Adrenal gland (tissue), 9 donors: ENCODE measurements at regions not wholly inside any gene's neighbourhood (a gene's known extent, or its start where the extent isn't known, plus 50 kb on each side); places are given as distances from the start of the nearest gene placed in this dataset.

Experiments
- DNase-seq, 7 donors: peaks; one replicate each; pipeline ENCODE4 v3.0.0-alpha.2; 2019 to 2020
- H3K27ac ChIP-seq, 5 donors: fragments of 200-600 bp; sonication (generic) in 4 of 5; 1 replicate in 3 of 5; 2 replicates in 2 of 5; pipeline versions ENCODE4 v1.5.1 to v1.8.0; 2016 to 2020; ENCODE audit warnings: mild to moderate bottlenecking in 1 of 5
- H3K27me3 ChIP-seq: fragments of 200-600 bp; 2 replicates; pipeline ENCODE4 v1.8.0; 2021
- H3K36me3 ChIP-seq, 2 donors: fragments of 200-600 bp; replicated peaks in 1 of 2; 1 replicate in 1 of 2; 2 replicates in 1 of 2; pipeline versions ENCODE4 v1.5.1 to v1.8.0; 2018 to 2022
- H3K4me1 ChIP-seq, 2 donors: fragments of 200-600 bp; replicated peaks in 1 of 2; 1 replicate in 1 of 2; 2 replicates in 1 of 2; pipeline versions ENCODE4 v1.5.1 to v1.8.0; 2018 to 2021
- H3K4me3 ChIP-seq, 4 donors: fragments of 200-600 bp; sonication (generic) in 3 of 4; one replicate each; pipeline ENCODE4 v1.5.1; 2016 to 2018
- H3K9me3 ChIP-seq, 3 donors: fragments of 200-600 bp; sonication (generic) in 1 of 3; replicated peaks in 1 of 3; 1 replicate in 2 of 3; 2 replicates in 1 of 3; pipeline versions ENCODE4 v1.5.1 to v1.8.0; 2016 to 2021
- POLR2A ChIP-seq, 2 donors: fragments of 450-650 bp; IDR thresholded peaks; one replicate each; pipeline ENCODE4 v1.6.1; 2017; ENCODE audit warnings: antibody characterized with exemption in 2 of 2, mild to moderate bottlenecking in 2 of 2, moderate library complexity in 1 of 2
- WGBS, 4 donors: extraction: QIAGEN DNeasy Blood & Tissue Kit in 2 of 4; methylation state at CpG; one replicate each; pipeline versions ENCODE4 v1.1.5 to v1.1.7; 2013 to 2017; 5-methylcytosine and 5-hydroxymethylcytosine counted together
- intact Hi-C, 2 donors: fragments of 100-400 bp; cut with DNase I; formaldehyde crosslinking; loops; one replicate each; pipeline versions ENCODE4 v1.14.1 to v1.15.0; 2022 to 2023
- TF ChIP-seq, protein P1 (sequence below), 6 experiments: fragments of 450-650 bp in 4 of 6; fragments of 200-600 bp in 2 of 6; sonication (generic) in 1 of 6; IDR thresholded peaks; 1 replicate in 5 of 6; 2 replicates in 1 of 6; pipeline versions ENCODE4 v1.5.1 to v1.8.0; 2016 to 2021; ENCODE audit warnings: antibody characterized with exemption in 6 of 6, mild to moderate bottlenecking in 2 of 6, moderate library complexity in 1 of 6
- donor health status: healthy with polysubstance abuse.
- donor health status: Bipolar disorder and iron deficiency.
- donor health status: DM: yes; HTN: yes; CAD: no.
- donor health status: DM: no; HTN: no; CAD: no.
- donor health status: DM: no; HTN: no; CAD: no.

GRCh38 chr14:101404426-101405170 lies 156.7 kb upstream of the DIO3 start:
- H3K27ac ChIP-seq, result peak overlapping the region in 1 of 5 donors; percentile 5
- H3K27me3 ChIP-seq, result peaks cover 12% of the 10 kb centered on the region
- no peaks in the 10 kb centered on the region for H3K9me3 ChIP-seq
- H3K36me3 ChIP-seq, result no peaks in the 10 kb centered on the region
- DNase-seq, result no peak
- 70 to 81% (median 74%) methylated on average over 9 to 11 of the region's 11 CpGs for WGBS, 4 donors
- no peaks in the 10 kb centered on the region for H3K4me1 ChIP-seq
- TF ChIP-seq POLR2A (IDR thresholded peaks at IDR 0.05), result no peak
- TF ChIP-seq, protein P1, sequence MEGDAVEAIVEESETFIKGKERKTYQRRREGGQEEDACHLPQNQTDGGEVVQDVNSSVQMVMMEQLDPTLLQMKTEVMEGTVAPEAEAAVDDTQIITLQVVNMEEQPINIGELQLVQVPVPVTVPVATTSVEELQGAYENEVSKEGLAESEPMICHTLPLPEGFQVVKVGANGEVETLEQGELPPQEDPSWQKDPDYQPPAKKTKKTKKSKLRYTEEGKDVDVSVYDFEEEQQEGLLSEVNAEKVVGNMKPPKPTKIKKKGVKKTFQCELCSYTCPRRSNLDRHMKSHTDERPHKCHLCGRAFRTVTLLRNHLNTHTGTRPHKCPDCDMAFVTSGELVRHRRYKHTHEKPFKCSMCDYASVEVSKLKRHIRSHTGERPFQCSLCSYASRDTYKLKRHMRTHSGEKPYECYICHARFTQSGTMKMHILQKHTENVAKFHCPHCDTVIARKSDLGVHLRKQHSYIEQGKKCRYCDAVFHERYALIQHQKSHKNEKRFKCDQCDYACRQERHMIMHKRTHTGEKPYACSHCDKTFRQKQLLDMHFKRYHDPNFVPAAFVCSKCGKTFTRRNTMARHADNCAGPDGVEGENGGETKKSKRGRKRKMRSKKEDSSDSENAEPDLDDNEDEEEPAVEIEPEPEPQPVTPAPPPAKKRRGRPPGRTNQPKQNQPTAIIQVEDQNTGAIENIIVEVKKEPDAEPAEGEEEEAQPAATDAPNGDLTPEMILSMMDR (IDR thresholded peaks at IDR 0.05), result no peak
- H3K4me3 ChIP-seq, result no peak overlapping the region
- intact Hi-C loops, result no loop called here

DNA sequence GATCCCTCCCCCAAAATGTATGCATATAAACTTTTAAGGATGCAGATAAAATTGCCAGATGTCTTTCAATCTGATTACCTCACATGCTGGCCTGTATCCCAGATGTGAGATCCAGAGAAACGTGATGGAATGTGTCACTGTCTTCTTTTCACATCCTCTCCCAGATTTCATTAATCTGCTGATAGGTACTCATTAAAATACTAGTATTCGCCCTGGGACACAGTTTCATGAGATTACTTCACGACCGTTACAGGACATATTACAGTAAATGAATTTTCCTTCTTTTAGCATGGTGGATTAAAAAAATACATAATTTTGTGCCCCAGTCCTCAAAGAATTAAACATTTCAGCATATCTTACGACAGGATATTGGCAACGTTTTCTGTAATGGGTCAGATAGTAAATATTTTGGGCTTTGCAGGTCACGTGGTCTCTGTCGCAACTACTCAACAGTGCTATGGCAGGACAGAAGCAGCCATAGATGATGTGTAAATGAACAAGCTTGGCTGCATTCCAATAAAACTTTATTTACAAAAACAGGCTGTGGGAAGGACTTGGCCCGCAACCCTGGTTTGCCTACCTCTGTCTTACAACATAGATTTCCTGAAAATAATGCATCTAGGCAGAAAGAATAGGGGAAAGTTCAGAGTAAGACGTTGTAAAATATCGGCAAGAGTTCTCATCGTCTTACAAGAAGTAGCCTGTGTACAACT lies 156.0 kb upstream of the DIO3 start:
- Histone ChIP-seq H3K9me3 (no peaks in the 10 kb centered on the region), H3K36me3 (no peaks in the 10 kb centered on the region), H3K4me3 (no peak overlapping the region), H3K27ac (no peak overlapping the region), H3K4me1 (no peaks in the 10 kb centered on the region), H3K27me3 (peaks cover 12% of the 10 kb centered on the region)
- intact Hi-C loops, result no loop called here
- peak in 1 of 7 donors; percentile 31 for DNase-seq
- TF ChIP-seq, protein P1 (IDR thresholded peaks at IDR 0.05), result no peak
- no peak for TF ChIP-seq POLR2A (IDR thresholded peaks at IDR 0.05)
- 63 to 68% (median 67%) methylated on average over 12 of the region's 12 CpGs for WGBS, 4 donors

DNA sequence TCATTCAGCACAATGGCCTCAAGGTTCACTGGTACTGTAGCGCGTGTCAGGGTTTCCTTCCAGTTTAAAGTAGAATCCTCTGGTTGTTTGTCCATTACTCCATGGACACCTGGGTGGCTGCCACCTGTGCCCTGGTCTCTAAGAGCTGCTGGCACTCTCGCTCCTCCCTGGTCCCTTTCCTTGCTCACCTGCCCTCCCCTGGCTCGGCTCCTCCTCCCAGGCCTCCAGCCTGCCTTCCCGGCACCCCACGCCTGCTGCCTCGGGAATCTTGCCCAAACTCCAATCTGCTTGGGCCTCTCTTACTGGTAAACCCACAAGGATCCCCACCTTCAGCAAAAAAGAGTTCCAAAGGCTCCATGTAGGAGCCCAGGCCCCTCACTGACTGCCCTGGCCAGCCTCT lies 154.4 kb upstream of the DIO3 start:
- Histone ChIP-seq H3K27me3 (peaks cover 12% of the 10 kb centered on the region), H3K9me3 (no peaks in the 10 kb centered on the region), H3K27ac (no peak overlapping the region), H3K36me3 (no peaks in the 10 kb centered on the region), H3K4me1 (no peaks in the 10 kb centered on the region), H3K4me3 (no peak overlapping the region)
- intact Hi-C loops, result no loop called here
- no peak for TF ChIP-seq POLR2A (IDR thresholded peaks at IDR 0.05)
- TF ChIP-seq, protein P1 (IDR thresholded peaks at IDR 0.05), result no peak
- DNase-seq, result no peak
- 90 to 92% (median 92%) methylated on average over 7 of the region's 7 CpGs for WGBS, 4 donors

DNA sequence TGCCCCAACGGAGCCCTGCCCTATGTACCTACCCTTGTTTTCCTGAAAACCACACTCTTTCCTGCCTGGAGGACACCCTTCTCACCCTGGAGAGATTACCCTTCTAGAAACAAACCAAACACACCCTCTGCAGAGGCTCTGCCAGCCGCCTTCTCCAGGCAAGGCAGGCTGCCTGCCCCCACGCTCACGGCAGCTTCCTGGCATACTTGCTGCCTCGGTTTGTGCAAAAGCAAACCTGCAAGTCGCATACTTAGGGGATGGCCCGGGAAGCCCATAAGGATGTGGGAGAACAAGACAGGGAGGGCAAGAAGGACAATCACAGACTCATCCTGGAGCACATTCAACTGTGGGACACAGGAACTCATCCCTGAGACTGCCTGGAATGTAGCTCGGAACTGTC lies 154.0 kb upstream of the DIO3 start:
- no peak for DNase-seq
- Histone ChIP-seq H3K36me3 (no peaks in the 10 kb centered on the region), H3K27me3 (peaks cover 12% of the 10 kb centered on the region), H3K27ac (peak overlapping the region in 1 of 5 donors; percentile 81), H3K4me3 (no peak overlapping the region), H3K9me3 (no peaks in the 10 kb centered on the region), H3K4me1 (no peaks in the 10 kb centered on the region)
- 80 to 91% (median 88%) methylated on average over 8 of the region's 8 CpGs for WGBS, 4 donors
- no peak for TF ChIP-seq POLR2A (IDR thresholded peaks at IDR 0.05)
- TF ChIP-seq, protein P1 (IDR thresholded peaks at IDR 0.05), result no peak
- intact Hi-C loops, result no loop called here
